ENCODE measurements at regions not wholly inside any gene's neighbourhood (a gene's known extent, or its start where the extent isn't known, plus 50 kb on each side); places are given as distances from the start of the nearest gene placed in this dataset.

DNA sequence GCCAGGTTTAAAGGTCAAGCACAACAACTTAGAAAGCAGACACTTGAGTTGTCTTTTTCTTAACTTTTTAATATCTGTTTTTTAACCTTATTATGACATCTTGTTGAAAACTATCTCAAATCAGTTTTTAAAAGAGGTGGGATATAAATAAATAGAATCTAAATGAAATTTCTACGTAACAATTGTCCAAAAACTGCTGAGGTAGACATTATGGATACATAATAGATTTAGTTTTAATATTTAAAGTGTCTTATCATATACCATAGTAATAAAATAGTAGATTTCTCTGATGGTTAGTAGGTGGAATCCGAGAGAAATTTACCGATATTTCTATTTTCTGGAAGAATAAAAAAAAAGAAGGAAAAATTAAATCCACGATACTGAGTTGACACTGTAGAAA, 113.9 kb upstream of the MMS22L start:
- TF ChIP-seq, protein P1, sequence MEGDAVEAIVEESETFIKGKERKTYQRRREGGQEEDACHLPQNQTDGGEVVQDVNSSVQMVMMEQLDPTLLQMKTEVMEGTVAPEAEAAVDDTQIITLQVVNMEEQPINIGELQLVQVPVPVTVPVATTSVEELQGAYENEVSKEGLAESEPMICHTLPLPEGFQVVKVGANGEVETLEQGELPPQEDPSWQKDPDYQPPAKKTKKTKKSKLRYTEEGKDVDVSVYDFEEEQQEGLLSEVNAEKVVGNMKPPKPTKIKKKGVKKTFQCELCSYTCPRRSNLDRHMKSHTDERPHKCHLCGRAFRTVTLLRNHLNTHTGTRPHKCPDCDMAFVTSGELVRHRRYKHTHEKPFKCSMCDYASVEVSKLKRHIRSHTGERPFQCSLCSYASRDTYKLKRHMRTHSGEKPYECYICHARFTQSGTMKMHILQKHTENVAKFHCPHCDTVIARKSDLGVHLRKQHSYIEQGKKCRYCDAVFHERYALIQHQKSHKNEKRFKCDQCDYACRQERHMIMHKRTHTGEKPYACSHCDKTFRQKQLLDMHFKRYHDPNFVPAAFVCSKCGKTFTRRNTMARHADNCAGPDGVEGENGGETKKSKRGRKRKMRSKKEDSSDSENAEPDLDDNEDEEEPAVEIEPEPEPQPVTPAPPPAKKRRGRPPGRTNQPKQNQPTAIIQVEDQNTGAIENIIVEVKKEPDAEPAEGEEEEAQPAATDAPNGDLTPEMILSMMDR (IDR thresholded peaks at IDR 0.05), result no peak
- TF ChIP-seq EZH2 (IDR thresholded peaks at IDR 0.05) (no peak), EZH2phosphoT487 (IDR thresholded peaks at IDR 0.05) (no peak)

All from neural progenitor cell (in vitro differentiated cells).